Suprapubic skin (tissue), 4 donors: ENCODE measurements at regions not wholly inside any gene's neighbourhood (a gene's known extent, or its start where the extent isn't known, plus 50 kb on each side); places are given as distances from the start of the nearest gene placed in this dataset.
"Not testable (repeated sequence)": the region's sequence is repeated elsewhere in the genome, so short reads cannot be mapped to it uniquely, and the experiment has no call there.

Experiments used
- DNase-seq, 2 donors: peaks; one replicate each; pipeline ENCODE4 v3.0.0-alpha.2; 2019; ENCODE audit warnings: low spot score in 2 of 2
- H3K27ac ChIP-seq: fragments of 200-600 bp; sonication (generic); one replicate; pipeline ENCODE4 v1.5.1; 2019
- H3K27me3 ChIP-seq: fragments of 200-600 bp; sonication (generic); one replicate; pipeline ENCODE4 v1.5.1; 2019
- H3K36me3 ChIP-seq: fragments of 200-600 bp; sonication (generic); one replicate; pipeline ENCODE4 v1.5.1; 2019
- H3K4me1 ChIP-seq: fragments of 200-600 bp; sonication (generic); one replicate; pipeline ENCODE4 v1.5.1; 2019
- H3K4me3 ChIP-seq: fragments of 200-600 bp; sonication (generic); one replicate; pipeline ENCODE4 v1.5.1; 2019; ENCODE audit warnings: mild to moderate bottlenecking
- H3K9me3 ChIP-seq: fragments of 200-600 bp; sonication (generic); one replicate; pipeline ENCODE4 v1.5.1; 2019
- EP300 ChIP-seq: sonication (generic); formaldehyde crosslinking; IDR thresholded peaks from one replicate; pipeline ENCODE4 v1.6.1; 2017; ENCODE audit warnings: antibody characterized with exemption
- POLR2A ChIP-seq, 2 donors: fragments of 450-650 bp; IDR thresholded peaks; one replicate each; pipeline ENCODE4 v1.6.1; 2017; ENCODE audit warnings: antibody characterized with exemption in 2 of 2, mild to moderate bottlenecking in 2 of 2, moderate library complexity in 2 of 2
- POLR2AphosphoS5 ChIP-seq, 3 donors: sonication (generic); formaldehyde crosslinking; IDR thresholded peaks; one replicate each; pipeline ENCODE4 v1.6.1; 2017; ENCODE audit warnings: antibody characterized with exemption in 3 of 3
- WGBS: methylation state at CpG from one replicate; pipeline ENCODE4 v1.1.5; 2018; 5-methylcytosine and 5-hydroxymethylcytosine counted together
- TF ChIP-seq, protein P1 (sequence below), 2 donors: fragments of 200-600 bp in 1 of 2; fragments of 450-650 bp in 1 of 2; sonication (generic) in 1 of 2; IDR thresholded peaks; one replicate each; pipeline ENCODE4 v1.5.1; 2016 to 2019; ENCODE audit warnings: antibody characterized with exemption in 2 of 2, mild to moderate bottlenecking in 1 of 2, moderate library complexity in 1 of 2

- DNase-seq: no peak
- Histone ChIP-seq H3K27ac (no peak overlapping the region), H3K27me3 (no peaks in the 10 kb centered on the region), H3K4me3 (no peak overlapping the region), H3K4me1 (no peaks in the 10 kb centered on the region), H3K36me3 (no peaks in the 10 kb centered on the region), H3K9me3 (no peaks in the 10 kb centered on the region)
- WGBS: 50% methylated on average over 1 of the region's 1 CpG
- TF ChIP-seq POLR2A (IDR thresholded peaks at IDR 0.05) (no peak), POLR2AphosphoS5 (IDR thresholded peaks at IDR 0.05) (no peak), EP300 (no peak)
- TF ChIP-seq, protein P1, sequence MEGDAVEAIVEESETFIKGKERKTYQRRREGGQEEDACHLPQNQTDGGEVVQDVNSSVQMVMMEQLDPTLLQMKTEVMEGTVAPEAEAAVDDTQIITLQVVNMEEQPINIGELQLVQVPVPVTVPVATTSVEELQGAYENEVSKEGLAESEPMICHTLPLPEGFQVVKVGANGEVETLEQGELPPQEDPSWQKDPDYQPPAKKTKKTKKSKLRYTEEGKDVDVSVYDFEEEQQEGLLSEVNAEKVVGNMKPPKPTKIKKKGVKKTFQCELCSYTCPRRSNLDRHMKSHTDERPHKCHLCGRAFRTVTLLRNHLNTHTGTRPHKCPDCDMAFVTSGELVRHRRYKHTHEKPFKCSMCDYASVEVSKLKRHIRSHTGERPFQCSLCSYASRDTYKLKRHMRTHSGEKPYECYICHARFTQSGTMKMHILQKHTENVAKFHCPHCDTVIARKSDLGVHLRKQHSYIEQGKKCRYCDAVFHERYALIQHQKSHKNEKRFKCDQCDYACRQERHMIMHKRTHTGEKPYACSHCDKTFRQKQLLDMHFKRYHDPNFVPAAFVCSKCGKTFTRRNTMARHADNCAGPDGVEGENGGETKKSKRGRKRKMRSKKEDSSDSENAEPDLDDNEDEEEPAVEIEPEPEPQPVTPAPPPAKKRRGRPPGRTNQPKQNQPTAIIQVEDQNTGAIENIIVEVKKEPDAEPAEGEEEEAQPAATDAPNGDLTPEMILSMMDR (IDR thresholded peaks at IDR 0.05): no peak
Observed at GRCh38 chr7:125926621-125927020, 997.0 kb upstream of the POT1 start.

- TF ChIP-seq POLR2AphosphoS5 (IDR thresholded peaks at IDR 0.05) (no peak), POLR2A (IDR thresholded peaks at IDR 0.05) (no peak), EP300 (no peak)
- TF ChIP-seq, protein P1 (IDR thresholded peaks at IDR 0.05): no peak
- DNase-seq: no peak
- H3K36me3 ChIP-seq: no peaks in the 10 kb centered on the region
- no peaks in the 10 kb centered on the region for H3K9me3 ChIP-seq
- H3K4me1 ChIP-seq: no peaks in the 10 kb centered on the region
- H3K4me3 ChIP-seq: no peak overlapping the region
- H3K27me3 ChIP-seq: no peaks in the 10 kb centered on the region
- WGBS: 48% methylated on average over 2 of the region's 2 CpGs
- H3K27ac ChIP-seq: no peak overlapping the region
Observed at GRCh38 chr7:125924037-125924436, 994.4 kb upstream of the POT1 start.

DNA sequence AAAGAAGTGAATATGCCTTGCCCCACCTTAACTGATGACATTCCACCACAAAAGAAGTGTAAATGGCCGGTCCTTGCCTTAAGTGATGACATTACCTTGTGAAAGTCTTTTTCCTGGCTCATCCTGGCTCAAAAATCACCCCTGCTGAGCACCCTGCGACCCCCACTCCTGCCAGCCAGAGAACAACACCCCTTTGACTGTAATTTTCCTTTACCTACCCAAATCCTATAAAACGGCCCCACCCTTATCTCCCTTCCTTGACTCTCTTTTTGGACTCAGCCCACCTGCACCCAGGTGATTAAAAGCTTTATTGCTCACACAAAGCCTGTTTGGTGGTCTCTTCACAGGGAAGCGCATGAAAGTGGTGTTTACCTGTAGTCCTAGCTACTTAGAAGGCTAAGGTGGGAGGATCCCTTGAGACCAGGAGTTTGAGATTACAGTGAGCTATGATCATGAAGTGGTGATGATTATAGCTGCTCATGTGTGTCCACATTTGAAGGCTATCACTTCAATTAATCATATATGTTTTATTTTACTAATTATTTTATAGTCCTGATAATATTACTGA lies 985.8 kb upstream of the POT1 start:
- H3K9me3 ChIP-seq, H3K4me3 ChIP-seq, DNase-seq, H3K27ac ChIP-seq, H3K27me3 ChIP-seq, H3K36me3 ChIP-seq, H3K4me1 ChIP-seq: not testable (repeated sequence)
- 53% methylated on average over 4 of the region's 4 CpGs for WGBS

- no peak for DNase-seq
- Histone ChIP-seq H3K27me3 (no peaks in the 10 kb centered on the region), H3K9me3 (no peaks in the 10 kb centered on the region), H3K36me3 (no peaks in the 10 kb centered on the region), H3K4me3 (no peak overlapping the region), H3K27ac (no peak overlapping the region), H3K4me1 (no peaks in the 10 kb centered on the region)
- no peak for TF ChIP-seq POLR2AphosphoS5 (IDR thresholded peaks at IDR 0.05)
- TF ChIP-seq POLR2A (IDR thresholded peaks at IDR 0.05): no peak
- no peak for TF ChIP-seq EP300
- TF ChIP-seq, protein P1 (IDR thresholded peaks at IDR 0.05): no peak
- 97% methylated on average over 2 of the region's 2 CpGs for WGBS
Observed at GRCh38 chr7:125908711-125909110, 979.1 kb upstream of the POT1 start.

GRCh38 chr7:125899577-125899976 lies 970.0 kb upstream of the POT1 start:
- Histone ChIP-seq H3K27me3 (no peaks in the 10 kb centered on the region), H3K9me3 (no peaks in the 10 kb centered on the region), H3K4me3 (no peak overlapping the region), H3K4me1 (no peaks in the 10 kb centered on the region), H3K27ac (no peak overlapping the region), H3K36me3 (no peaks in the 10 kb centered on the region)
- WGBS: 94% methylated on average over 1 of the region's 1 CpG
- TF ChIP-seq POLR2AphosphoS5 (IDR thresholded peaks at IDR 0.05) (no peak), POLR2A (IDR thresholded peaks at IDR 0.05) (no peak), EP300 (no peak)
- TF ChIP-seq, protein P1 (IDR thresholded peaks at IDR 0.05): no peak
- DNase-seq: no peak

DNA sequence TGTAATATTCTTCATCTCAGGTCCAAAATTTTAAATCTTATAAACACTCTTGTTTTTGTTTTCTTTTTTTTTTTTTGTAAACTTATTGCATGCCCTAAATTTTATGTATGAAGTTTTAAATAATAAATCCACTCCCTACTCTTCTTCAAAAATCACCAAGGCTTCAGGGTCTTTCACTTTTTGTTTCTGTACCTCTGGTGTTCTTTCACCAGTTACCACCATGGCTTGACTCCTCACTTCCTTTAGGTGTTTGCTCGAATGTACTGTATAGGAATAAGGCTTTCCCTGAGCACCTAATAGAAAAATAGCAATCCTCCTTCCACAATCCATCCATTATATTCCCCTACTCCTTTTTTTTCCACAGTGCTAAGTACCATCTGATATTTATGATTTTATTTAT lies 962.8 kb upstream of the POT1 start:
- H3K9me3 ChIP-seq: no peaks in the 10 kb centered on the region

More for the DNA sequence above, 962.8 kb upstream of the POT1 start:
- H3K4me1 ChIP-seq: no peaks in the 10 kb centered on the region
- no peaks in the 10 kb centered on the region for H3K27me3 ChIP-seq
- no peak for DNase-seq
- TF ChIP-seq POLR2A (IDR thresholded peaks at IDR 0.05) (no peak), EP300 (no peak), POLR2AphosphoS5 (IDR thresholded peaks at IDR 0.05) (no peak)
- TF ChIP-seq, protein P1 (IDR thresholded peaks at IDR 0.05): no peak
- H3K27ac ChIP-seq: no peak overlapping the region
- 77% methylated on average over 1 of the region's 1 CpG for WGBS
- H3K36me3 ChIP-seq: no peaks in the 10 kb centered on the region
- H3K4me3 ChIP-seq: no peak overlapping the region
